DLD1 (cell line): ENCODE measurements at regions not wholly inside any gene's neighbourhood (a gene's known extent, or its start where the extent isn't known, plus 50 kb on each side); places are given as distances from the start of the nearest gene placed in this dataset.
"Not testable (repeated sequence)": the region's sequence is repeated elsewhere in the genome, so short reads cannot be mapped to it uniquely, and the experiment has no call there.

Experiments
- in situ Hi-C: cut with HindIII; loops from 2 replicates; pipeline ENCODE4 v1.10.0; 2017; ENCODE audit warnings: low sequenced_read_pairs

DNA sequence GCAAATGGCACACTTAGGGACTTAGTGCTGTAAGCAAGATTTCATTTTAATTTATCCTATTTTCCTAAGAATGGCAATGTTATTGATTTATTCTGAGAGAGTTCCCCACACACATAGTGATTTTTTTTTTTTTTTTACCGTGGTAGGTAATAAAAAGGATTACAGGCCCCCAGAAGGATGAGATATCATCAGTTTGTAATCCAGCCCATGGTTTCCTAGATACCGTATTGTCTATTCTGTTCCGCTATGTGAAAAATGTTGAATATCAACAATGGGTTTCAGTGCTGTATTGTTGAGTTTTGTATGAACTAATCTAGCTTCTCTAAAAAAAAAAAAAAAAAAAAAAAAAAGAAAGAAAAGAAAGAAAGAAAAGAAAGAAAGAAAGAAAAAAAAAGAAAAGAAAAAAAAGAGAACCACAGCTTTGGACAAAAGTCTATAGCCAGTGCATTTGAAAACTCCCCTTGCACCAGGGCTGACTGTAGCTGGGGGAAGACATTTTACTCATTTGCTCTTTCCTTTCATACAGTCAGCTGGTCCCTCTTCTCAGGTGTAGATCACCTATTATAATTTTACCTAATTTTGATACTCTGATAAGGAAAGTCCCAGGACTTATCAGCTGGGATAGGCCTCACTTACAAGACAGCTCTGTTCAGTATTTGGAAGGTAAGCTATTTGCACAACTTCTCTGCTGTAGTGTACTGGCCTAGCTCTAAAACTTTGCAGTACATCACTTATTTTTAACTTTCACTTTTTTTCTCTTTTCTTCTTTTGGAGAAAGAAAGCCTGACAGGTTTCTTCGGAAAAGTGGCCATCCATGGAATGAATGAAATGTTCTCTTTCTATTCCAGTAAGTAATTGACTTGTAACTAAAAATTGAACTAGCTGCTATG lies 101.4 kb upstream of the SOX2 start:
- in situ Hi-C loops: no loop called here

DNA sequence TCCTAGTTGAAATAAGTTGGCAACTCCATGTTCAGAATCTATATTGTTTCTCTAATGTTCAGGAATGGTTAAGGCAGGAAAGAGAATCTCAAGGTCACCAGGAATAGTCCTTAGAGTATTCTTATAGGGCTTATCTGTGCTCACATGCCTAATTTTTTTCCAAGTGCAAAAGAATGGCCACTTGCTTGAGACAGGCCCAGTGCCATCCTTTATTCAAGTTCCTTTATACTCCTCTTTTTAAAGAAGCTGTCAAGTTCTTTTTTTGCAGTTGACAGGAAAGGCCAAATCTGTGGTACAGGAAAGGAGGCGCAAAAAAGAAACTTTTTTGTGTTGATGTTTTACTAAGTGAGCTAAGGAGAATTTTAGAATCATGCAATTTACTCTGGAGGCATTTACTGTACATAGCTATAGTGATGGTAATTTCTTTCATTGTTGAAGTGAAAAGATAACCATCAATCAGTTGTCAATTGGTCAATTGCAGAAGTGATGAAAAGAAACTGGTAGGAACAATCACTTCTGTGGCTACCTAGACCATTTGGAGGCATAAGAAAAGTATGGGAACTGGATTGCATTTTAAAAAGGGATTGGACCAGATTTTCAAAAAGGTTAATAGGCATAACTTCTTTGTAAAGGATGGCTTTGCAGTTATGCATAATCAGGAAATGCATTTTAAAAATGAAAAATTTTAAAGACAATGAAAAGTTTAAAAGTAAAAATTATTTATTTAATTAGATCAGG lies 102.5 kb upstream of the SOX2 start:
- in situ Hi-C loops: no loop called here

GRCh38 chr3:181604267-181604666 lies 107.5 kb upstream of the SOX2 start:
- in situ Hi-C loops: no loop called here

DNA sequence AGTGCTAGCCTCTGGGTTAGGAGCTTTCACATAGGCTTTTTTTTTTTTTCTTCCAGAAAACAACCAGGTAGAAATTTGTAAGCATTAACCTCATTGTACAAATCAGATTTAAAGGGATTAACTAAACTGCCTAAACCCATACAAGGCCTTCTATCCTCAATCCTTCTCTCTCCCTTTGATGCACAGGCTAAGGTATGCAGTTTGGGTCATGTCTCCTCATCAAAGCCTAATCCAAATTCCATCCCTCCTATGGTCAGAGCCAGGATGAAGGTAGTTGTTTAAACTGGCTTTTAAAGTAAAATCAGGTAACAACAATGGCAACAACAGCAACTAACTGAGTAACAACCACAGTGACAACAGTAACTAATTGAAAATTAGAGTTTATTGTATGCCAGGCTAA lies 115.6 kb upstream of the SOX2 start:
- in situ Hi-C loops: no loop called here

DNA sequence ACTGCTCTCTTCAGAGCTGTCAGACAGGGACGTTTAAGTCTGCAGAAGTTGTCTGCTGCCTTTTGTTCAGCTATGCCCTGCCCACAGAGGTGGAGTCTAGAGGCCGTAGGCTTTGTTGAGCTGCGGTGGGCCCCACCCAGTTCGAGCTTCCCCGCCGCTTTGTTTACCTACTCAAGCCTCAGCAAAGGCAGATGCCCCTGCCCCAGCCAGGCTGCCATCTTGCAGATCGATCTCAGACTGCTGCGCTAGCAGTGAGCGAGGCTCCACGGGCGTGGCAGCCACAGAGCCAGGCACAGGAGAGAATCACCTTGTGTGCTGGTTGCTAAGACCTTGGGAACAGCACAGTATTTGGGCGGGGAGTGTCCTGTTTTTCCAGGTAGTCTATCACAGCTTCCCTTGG lies 120.8 kb upstream of the SOX2 start:
- in situ Hi-C loops: not testable (repeated sequence)

GRCh38 chr3:181582619-181583018 lies 129.1 kb upstream of the SOX2 start:
- in situ Hi-C loops: no loop called here

- in situ Hi-C loops: no loop called here
Observed at GRCh38 chr3:181581656-181582055, 130.1 kb upstream of the SOX2 start.

GRCh38 chr3:181578743-181579142 lies 133.0 kb upstream of the SOX2 start:
- in situ Hi-C loops: no loop called here

GRCh38 chr3:181572432-181572831 lies 139.3 kb upstream of the SOX2 start:
- in situ Hi-C loops: no loop called here

DNA sequence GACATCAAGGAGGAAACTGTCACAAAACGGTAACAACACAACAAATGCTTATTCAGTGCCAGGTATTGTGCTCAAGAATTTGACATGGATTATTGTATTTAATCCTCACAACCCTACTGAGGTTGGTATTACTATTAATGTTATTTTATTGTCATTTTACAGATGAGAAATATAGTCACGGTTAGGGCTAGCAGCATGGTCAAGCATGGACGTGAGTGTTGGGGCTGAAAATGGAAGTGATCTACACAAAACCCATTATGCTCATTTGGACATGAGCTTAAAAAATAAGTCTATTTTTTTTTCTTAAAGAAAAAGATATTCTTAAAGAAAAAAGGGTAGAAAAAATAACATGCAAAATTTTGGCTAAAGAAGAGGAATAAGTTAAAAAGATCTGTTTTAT lies 141.3 kb upstream of the SOX2 start:
- in situ Hi-C loops: no loop called here

- in situ Hi-C loops: no loop called here
Observed at GRCh38 chr3:181569356-181569940, 142.3 kb upstream of the SOX2 start.

GRCh38 chr3:181568693-181569092 lies 143.0 kb upstream of the SOX2 start:
- in situ Hi-C loops: no loop called here

DNA sequence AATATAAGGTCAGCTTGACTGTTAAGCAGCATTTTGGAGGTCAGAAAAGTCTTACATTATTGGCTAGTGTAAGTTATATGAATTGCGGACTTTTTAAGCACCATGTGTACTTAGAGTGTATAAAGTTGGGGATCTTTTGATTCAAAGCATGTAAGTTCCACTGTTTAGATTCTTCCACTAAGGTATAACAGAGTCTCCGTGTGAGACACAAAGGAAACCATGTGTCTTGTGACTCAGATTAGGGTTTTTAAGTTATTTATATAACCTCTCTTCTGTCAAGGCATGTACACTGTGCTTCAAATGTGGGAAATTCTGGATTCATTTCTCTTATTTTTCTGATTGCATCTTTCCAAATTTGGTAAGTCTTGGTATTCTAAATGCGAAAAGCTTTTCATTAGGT lies 143.5 kb upstream of the SOX2 start:
- in situ Hi-C loops: no loop called here

DNA sequence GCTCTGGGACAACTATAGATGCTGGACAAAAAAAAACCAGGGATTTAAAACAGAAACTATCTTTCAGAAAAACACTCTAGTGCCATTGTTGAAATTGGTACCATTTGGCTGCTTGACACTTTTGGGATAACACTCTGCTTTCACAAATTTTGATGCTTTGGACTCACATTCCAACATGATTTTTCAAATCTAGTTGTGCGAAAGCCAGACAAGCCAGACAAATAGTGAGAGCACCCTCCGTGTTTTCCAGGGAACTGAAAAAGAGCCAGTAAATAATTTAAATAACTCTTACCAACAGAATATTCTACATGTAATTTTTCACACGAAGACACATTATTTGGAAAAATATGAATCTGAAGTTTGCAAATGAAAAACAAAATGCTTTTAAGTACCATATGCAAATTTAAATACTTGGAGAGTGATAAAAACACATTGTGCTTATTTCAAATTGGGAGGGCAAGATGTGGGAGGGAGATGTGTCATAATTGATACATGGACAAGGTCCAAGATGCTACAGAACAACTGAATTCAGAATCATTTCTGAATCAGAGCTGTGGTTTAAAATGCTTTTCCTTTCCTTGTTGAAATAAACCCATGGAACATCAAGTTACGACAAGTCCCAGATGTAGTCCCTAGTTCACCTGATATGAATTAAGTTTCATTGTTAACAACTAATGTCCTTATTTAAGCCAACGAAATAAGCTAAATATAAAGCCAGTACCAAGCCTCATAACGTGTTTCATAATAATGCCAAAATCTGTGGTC lies 144.2 kb upstream of the SOX2 start:
- in situ Hi-C loops: no loop called here

- in situ Hi-C loops: no loop called here
Observed at GRCh38 chr3:181565416-181565815, 146.3 kb upstream of the SOX2 start.

DNA sequence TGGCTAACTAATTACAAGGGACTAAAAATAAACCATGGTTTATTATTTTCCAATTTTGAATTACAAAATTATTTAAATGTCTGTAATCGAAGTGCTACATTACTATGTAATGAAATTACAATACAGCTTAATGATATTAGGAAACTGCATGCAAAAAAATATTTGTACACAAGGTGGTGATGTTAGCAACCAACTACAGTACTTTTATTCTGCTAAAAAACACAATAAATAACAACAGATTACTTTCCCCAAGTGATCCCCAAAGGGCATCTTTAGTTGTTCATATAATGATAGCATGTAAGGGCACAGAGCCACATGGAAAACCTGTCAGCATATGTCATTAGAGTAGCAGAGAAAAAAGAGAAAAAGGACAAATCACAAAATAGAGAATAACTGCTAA lies 147.5 kb upstream of the SOX2 start:
- in situ Hi-C loops: no loop called here

DNA sequence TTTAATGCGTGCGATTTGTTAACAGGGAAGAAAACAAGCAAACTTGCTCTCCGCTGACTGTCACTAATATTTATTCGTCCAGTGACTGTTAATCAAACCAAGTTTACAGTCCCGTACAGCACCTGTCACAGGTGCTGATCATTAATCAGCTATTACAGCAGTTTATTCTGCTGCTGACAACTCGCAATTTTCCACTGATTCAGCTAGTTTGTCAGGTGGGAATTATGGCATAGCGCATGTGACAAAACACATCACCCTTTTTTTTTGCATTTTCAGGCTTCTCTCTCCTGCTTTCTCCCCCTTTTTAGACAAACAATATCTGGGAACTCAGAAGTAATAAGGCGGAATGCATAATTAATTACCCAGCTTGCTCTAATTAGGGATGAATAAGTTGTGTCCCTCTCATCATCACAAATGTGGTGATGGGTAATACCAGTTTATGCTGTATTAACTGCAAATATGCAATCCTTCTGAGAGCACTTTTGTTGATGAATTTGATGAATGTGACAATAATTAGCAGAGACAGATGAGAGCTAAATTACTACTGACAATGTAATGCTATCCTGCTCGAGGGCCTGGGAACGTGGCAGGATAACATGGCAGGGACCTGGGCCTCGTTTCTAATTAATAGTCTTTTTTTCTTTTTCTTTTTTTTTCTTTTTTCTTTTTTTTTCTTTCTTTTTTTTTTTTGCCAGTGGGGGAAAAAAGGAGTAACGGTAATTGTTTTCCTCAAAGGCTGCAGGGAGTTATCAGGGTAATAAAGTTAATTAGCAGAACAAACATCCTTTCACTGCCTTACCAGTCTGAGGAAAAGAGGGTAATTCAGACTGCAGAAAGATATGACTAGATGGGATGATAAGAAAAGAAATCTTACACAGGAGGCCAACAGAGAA lies 150.3 kb upstream of the SOX2 start:
- in situ Hi-C loops: no loop called here

- in situ Hi-C loops: no loop called here
Observed at GRCh38 chr3:181558870-181559269, 152.9 kb upstream of the SOX2 start.

- in situ Hi-C loops: no loop called here
Observed at GRCh38 chr3:181555681-181556080, 156.0 kb upstream of the SOX2 start.

DNA sequence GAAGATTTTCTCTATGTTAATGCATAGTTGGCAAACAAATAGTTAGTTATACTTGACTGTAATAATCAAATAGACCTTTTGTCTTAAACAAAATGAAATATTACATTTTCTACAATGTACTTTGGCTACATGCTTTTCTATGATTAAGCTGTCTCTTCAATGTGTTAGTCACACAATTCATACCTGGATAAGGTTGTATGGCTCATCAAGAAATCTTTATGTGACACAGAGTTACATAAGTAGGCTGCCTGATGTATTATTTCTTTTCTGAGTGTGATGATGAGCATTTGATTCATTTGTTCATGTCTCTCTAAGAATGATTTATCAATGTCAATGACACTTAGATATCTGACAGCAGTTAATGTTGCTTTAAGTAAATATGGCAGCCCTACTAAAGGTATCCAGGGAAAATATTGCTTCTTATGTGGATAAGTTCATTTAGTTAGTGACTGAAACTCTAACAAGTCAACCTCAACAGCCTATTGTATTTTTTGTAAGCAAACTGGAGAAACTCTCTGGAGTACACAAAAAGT lies 157.4 kb upstream of the SOX2 start:
- in situ Hi-C loops: no loop called here
